IMR-90 (cell line): ENCODE measurements at regions not wholly inside any gene's neighbourhood (a gene's known extent, or its start where the extent isn't known, plus 50 kb on each side); places are given as distances from the start of the nearest gene placed in this dataset.

ENCODE experiments used
- CHD1 ChIP-seq: IDR thresholded peaks from 2 replicates; pipeline ENCODE4 v1.6.1; 2012; ENCODE audit warnings: low read depth, low read length, improper control_type of control experiment
- CTCF ChIP-seq: conservative IDR thresholded peaks from 2 replicates; pipeline ENCODE4 v1.5.1; 2012; ENCODE audit warnings: mild to moderate bottlenecking, low read depth, low read length, improper control_type of control experiment
- MAFK ChIP-seq: IDR thresholded peaks from 2 replicates; pipeline ENCODE4 v1.6.1; 2012; ENCODE audit warnings: low read depth, low read length, improper control_type of control experiment
- POLR2A ChIP-seq: IDR thresholded peaks from 2 replicates; pipeline ENCODE4 v1.6.1; 2012; ENCODE audit warnings: mild to moderate bottlenecking, low read depth, low read length

- no peak for TF ChIP-seq CTCF
- no peak for TF ChIP-seq CHD1
- no peak for TF ChIP-seq POLR2A
- no peak for TF ChIP-seq MAFK
Observed at GRCh38 chr12:65662590-65662989, 161.7 kb upstream of the HMGA2 start.
